HEK293T (cell line): ENCODE measurements at regions not wholly inside any gene's neighbourhood (a gene's known extent, or its start where the extent isn't known, plus 50 kb on each side); places are given as distances from the start of the nearest gene placed in this dataset.

Experiments
- ARNT ChIP-seq: fragments of 450-650 bp; IDR thresholded peaks from 2 replicates; pipeline ENCODE4 v1.6.1; 2017; ENCODE audit warnings: mild to moderate bottlenecking
- BHLHE40 ChIP-seq: fragments of 450-650 bp; IDR thresholded peaks from 2 replicates; pipeline ENCODE4 v1.6.1; 2016; ENCODE audit warnings: mild to moderate bottlenecking, moderate library complexity, borderline replicate concordance
- CTBP1 ChIP-seq: fragments of 450-650 bp; IDR thresholded peaks from 2 replicates; pipeline ENCODE4 v1.6.1; 2016; ENCODE audit warnings: borderline replicate concordance
- ELF4 ChIP-seq: fragments of 450-650 bp; IDR thresholded peaks from 2 replicates; pipeline ENCODE4 v1.6.1; 2017; ENCODE audit warnings: antibody characterized with exemption
- FOXA1 ChIP-seq: fragments of 450-650 bp; IDR thresholded peaks from 2 replicates; pipeline ENCODE4 v1.6.1; 2016; ENCODE audit warnings: mild to moderate bottlenecking
- FOXM1 ChIP-seq: fragments of 450-650 bp; IDR thresholded peaks from 2 replicates; pipeline ENCODE4 v1.6.1; 2017; ENCODE audit warnings: mild to moderate bottlenecking, borderline replicate concordance
- HDGF ChIP-seq: fragments of 450-650 bp; IDR thresholded peaks from 2 replicates; pipeline ENCODE4 v1.6.1; 2017; ENCODE audit warnings: antibody characterized with exemption, borderline replicate concordance
- LEF1 ChIP-seq: fragments of 450-650 bp; IDR thresholded peaks from 2 replicates; pipeline ENCODE4 v1.6.1; 2017; ENCODE audit warnings: mild to moderate bottlenecking, borderline replicate concordance
- NFRKB ChIP-seq: fragments of 450-650 bp; IDR thresholded peaks from 2 replicates; pipeline ENCODE4 v1.6.1; 2016; ENCODE audit warnings: mild to moderate bottlenecking, moderate library complexity
- SP1 ChIP-seq: fragments of 450-650 bp; IDR thresholded peaks from 2 replicates; pipeline ENCODE4 v1.6.1; 2017
- SUZ12 ChIP-seq: fragments of 450-650 bp; IDR thresholded peaks from 2 replicates; pipeline ENCODE4 v1.6.1; 2016; ENCODE audit warnings: mild to moderate bottlenecking
- TARDBP ChIP-seq: fragments of 450-650 bp; IDR thresholded peaks from 2 replicates; pipeline ENCODE4 v1.6.1; 2016
- ZNF384 ChIP-seq: fragments of 450-650 bp; IDR thresholded peaks from 2 replicates; pipeline ENCODE4 v1.6.1; 2016
- TF ChIP-seq, protein P1 (sequence below): fragments of 450-650 bp; IDR thresholded peaks from 2 replicates; pipeline ENCODE4 v1.6.1; 2016

DNA sequence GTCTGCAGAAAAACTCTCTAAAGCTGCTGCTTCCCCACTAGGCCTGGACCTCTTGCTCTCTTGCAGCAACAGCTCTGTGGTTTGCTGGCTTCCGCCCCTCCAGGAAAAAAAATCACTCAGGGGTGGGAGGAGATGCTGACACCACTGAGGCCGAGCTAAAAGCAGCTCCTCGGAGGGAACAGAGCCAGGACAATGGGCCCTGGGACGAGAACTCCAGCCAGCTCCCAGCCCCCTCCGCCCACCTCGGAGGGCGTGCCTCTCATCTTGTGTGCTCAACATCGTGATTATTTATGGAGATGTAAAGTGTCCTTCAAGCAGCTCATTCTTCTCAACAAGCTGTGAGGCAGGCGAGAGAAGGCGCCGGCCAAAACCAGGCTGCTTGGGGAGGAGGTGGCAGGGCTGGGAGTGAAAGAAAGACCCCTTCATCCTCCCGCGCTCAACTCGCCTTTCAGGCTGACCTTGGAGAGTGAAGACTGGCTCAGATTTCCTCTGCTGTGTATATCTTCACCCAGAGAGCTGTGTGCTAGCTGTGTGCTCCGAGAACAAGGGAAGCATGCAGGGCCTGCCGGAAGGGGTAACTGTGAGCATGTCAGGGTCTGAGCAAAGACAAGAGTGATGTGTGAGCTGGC is 53.5 kb upstream of the LRFN2 start:
- TF ChIP-seq CTBP1 (no peak), BHLHE40 (no peak), LEF1 (no peak), SUZ12 (no peak), TARDBP (no peak), HDGF (no peak), FOXM1 (no peak), NFRKB (no peak), SP1 (no peak), ARNT (no peak), ELF4 (no peak), ZNF384 (no peak), FOXA1 (no peak)
- TF ChIP-seq, protein P1, sequence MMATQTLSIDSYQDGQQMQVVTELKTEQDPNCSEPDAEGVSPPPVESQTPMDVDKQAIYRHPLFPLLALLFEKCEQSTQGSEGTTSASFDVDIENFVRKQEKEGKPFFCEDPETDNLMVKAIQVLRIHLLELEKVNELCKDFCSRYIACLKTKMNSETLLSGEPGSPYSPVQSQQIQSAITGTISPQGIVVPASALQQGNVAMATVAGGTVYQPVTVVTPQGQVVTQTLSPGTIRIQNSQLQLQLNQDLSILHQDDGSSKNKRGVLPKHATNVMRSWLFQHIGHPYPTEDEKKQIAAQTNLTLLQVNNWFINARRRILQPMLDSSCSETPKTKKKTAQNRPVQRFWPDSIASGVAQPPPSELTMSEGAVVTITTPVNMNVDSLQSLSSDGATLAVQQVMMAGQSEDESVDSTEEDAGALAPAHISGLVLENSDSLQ, result no peak
